Liver (tissue), 8 donors: ENCODE measurements at regions not wholly inside any gene's neighbourhood (a gene's known extent, or its start where the extent isn't known, plus 50 kb on each side); places are given as distances from the start of the nearest gene placed in this dataset.
"Not testable (repeated sequence)": the region's sequence is repeated elsewhere in the genome, so short reads cannot be mapped to it uniquely, and the experiment has no call there.

ENCODE experiments used
- DNase-seq: peaks from one replicate; pipeline ENCODE4 v3.0.0-alpha.2; 2017; ENCODE audit warnings: low spot score
- H3K27ac ChIP-seq, 2 donors: one replicate each; pipeline ENCODE4 v1.7.0; 2013; ENCODE audit warnings: inconsistent platforms in 2 of 2, low read length in 2 of 2, control low read depth in 1 of 2, low read depth in 1 of 2, mild to moderate bottlenecking in 1 of 2
- H3K27me3 ChIP-seq, 4 donors: one replicate each; pipeline versions ENCODE4 v1.6.1 to v1.7.0; 2013; ENCODE audit warnings: low read length in 3 of 4, inconsistent platforms in 1 of 4, mild to moderate bottlenecking in 1 of 4, moderate library complexity in 1 of 4; ENCODE audit not compliant: control insufficient read depth in 4 of 4, insufficient read depth in 4 of 4
- H3K36me3 ChIP-seq, 4 donors: one replicate each; pipeline versions ENCODE4 v1.6.1 to v1.7.0; 2013; ENCODE audit warnings: low read length in 3 of 4, mild to moderate bottlenecking in 3 of 4, low read depth in 1 of 4, moderate library complexity in 1 of 4; ENCODE audit not compliant: control insufficient read depth in 4 of 4, insufficient read depth in 3 of 4
- H3K4me1 ChIP-seq, 4 donors: one replicate each; pipeline versions ENCODE4 v1.6.1 to v1.7.0; 2013; ENCODE audit warnings: low read length in 3 of 4, mild to moderate bottlenecking in 3 of 4, moderate library complexity in 1 of 4; ENCODE audit not compliant: control insufficient read depth in 4 of 4, insufficient read depth in 4 of 4
- H3K4me3 ChIP-seq, 3 donors: one replicate each; pipeline versions ENCODE4 v1.6.1 to v1.7.0; 2013; ENCODE audit warnings: low read length in 3 of 3, control low read depth in 1 of 3, low read depth in 1 of 3, mild to moderate bottlenecking in 1 of 3
- H3K9ac ChIP-seq, 2 donors: one replicate each; pipeline ENCODE4 v1.7.0; 2013; ENCODE audit warnings: low read length in 2 of 2, mild to moderate bottlenecking in 2 of 2, moderate library complexity in 2 of 2, control low read depth in 1 of 2, low read depth in 1 of 2
- H3K9me3 ChIP-seq, 4 donors: one replicate each; pipeline versions ENCODE4 v1.6.1 to v1.7.0; 2013; ENCODE audit warnings: low read length in 3 of 4; ENCODE audit not compliant: control insufficient read depth in 4 of 4
- ATF3 ChIP-seq: IDR thresholded peaks from 2 replicates; pipeline ENCODE4 v1.6.1; 2016; ENCODE audit warnings: antibody characterized with exemption
- CTCF ChIP-seq: fragments of 150-350 bp; IDR thresholded peaks from 2 replicates; pipeline ENCODE4 v1.5.1; 2017; ENCODE audit warnings: improper control_type of control experiment, low read depth, low read length; ENCODE audit not compliant: missing input control
- EGR1 ChIP-seq, 2 donors: IDR thresholded peaks; 2 replicates each; pipeline ENCODE4 v1.6.1; 2016 to 2018; ENCODE audit warnings: antibody characterized with exemption in 2 of 2, low read depth in 2 of 2
- FOXA1 ChIP-seq: IDR thresholded peaks from 2 replicates; pipeline ENCODE4 v1.6.1; 2016; ENCODE audit warnings: antibody characterized with exemption
- HNF4G ChIP-seq: IDR thresholded peaks from 2 replicates; pipeline ENCODE4 v1.6.1; 2016; ENCODE audit warnings: antibody characterized with exemption
- JUND ChIP-seq, 2 donors: IDR thresholded peaks; 2 replicates each; pipeline ENCODE4 v1.6.1; 2016; ENCODE audit warnings: antibody characterized with exemption in 2 of 2
- NR2F2 ChIP-seq: IDR thresholded peaks from 2 replicates; pipeline ENCODE4 v1.6.1; 2016; ENCODE audit warnings: antibody characterized with exemption
- RAD21 ChIP-seq, 2 donors: IDR thresholded peaks; 2 replicates each; pipeline ENCODE4 v1.6.1; 2016; ENCODE audit warnings: antibody characterized with exemption in 2 of 2, mild to moderate bottlenecking in 2 of 2
- REST ChIP-seq: IDR thresholded peaks from 2 replicates; pipeline ENCODE4 v1.6.1; 2016; ENCODE audit warnings: antibody characterized with exemption, mild to moderate bottlenecking
- RXRA ChIP-seq, 2 donors: IDR thresholded peaks; 2 replicates each; pipeline ENCODE4 v1.6.1; 2017 to 2018; ENCODE audit warnings: antibody characterized with exemption in 2 of 2, mild to moderate bottlenecking in 1 of 2
- SP1 ChIP-seq: IDR thresholded peaks from 2 replicates; pipeline ENCODE4 v1.6.1; 2018; ENCODE audit warnings: antibody characterized with exemption, mild to moderate bottlenecking
- ZBTB33 ChIP-seq: IDR thresholded peaks from 2 replicates; pipeline ENCODE4 v1.6.1; 2016; ENCODE audit warnings: antibody characterized with exemption
- WGBS: extraction: QIAGEN DNeasy Blood & Tissue Kit; methylation state at CpG from one replicate; pipeline ENCODE4 v1.1.7; 2013; 5-methylcytosine and 5-hydroxymethylcytosine counted together
- donor health status: healthy.
- donor health status: healthy.
- donor health status: healthy.
- donor health status: healthy.
- donor health status: healthy.

- TF ChIP-seq CTCF (peak; percentile 54), SP1 (no peak), RAD21 (IDR thresholded peaks at IDR 0.05) (peak; percentile 76 to 81)
These were observed 124.6 kb upstream of the KCNAB1 start for GRCh38 chr3:155995525-155996370.

GRCh38 chr3:155996882-155997281 lies 123.5 kb upstream of the KCNAB1 start:
- Histone ChIP-seq H3K4me3 (no peak overlapping the region), H3K9ac (no peak overlapping the region), H3K9me3 (no peaks in the 10 kb centered on the region), H3K27me3 (peaks cover 0 to 3% (median 0%) of the 10 kb centered on the region in 4 donors), H3K27ac (no peak overlapping the region), H3K4me1 (no peaks in the 10 kb centered on the region), H3K36me3 (no peaks in the 10 kb centered on the region)
- no peak for TF ChIP-seq SP1
- no peak for TF ChIP-seq CTCF
- TF ChIP-seq FOXA1 = no peak
- TF ChIP-seq EGR1 (IDR thresholded peaks at IDR 0.05; ENCODE audit: low read depth in 2 of 2) = no peak
- WGBS = 67% methylated on average over 3 of the region's 3 CpGs
- DNase-seq = no peak

More at GRCh38 chr3:155995525-155996370, 124.6 kb upstream of the KCNAB1 start:
- DNase-seq = no peak
- no peak overlapping the region for H3K9ac ChIP-seq
- H3K4me1 ChIP-seq = no peaks in the 10 kb centered on the region
- H3K4me3 ChIP-seq = no peak overlapping the region
- H3K27me3 ChIP-seq = peaks cover 0 to 3% (median 0%) of the 10 kb centered on the region in 4 donors
- H3K27ac ChIP-seq = no peak overlapping the region
- H3K36me3 ChIP-seq = no peaks in the 10 kb centered on the region
- WGBS = 47% methylated on average over 8 of the region's 8 CpGs
- no peaks in the 10 kb centered on the region for H3K9me3 ChIP-seq

GRCh38 chr3:155998173-155998572 lies 122.2 kb upstream of the KCNAB1 start:
- not testable (repeated sequence) for H3K27me3 ChIP-seq, H3K9me3 ChIP-seq, H3K36me3 ChIP-seq, DNase-seq, H3K4me1 ChIP-seq, H3K4me3 ChIP-seq, H3K27ac ChIP-seq, H3K9ac ChIP-seq
- WGBS = 97% methylated on average over 3 of the region's 3 CpGs

- WGBS = 27% methylated on average over 3 of the region's 3 CpGs
- no peak overlapping the region for H3K27ac ChIP-seq
- peaks cover 0 to 5% (median 0%) of the 10 kb centered on the region in 4 donors for H3K4me1 ChIP-seq
- H3K4me3 ChIP-seq = no peak overlapping the region
- H3K9me3 ChIP-seq = no peaks in the 10 kb centered on the region
- no peak for DNase-seq
- no peak overlapping the region for H3K9ac ChIP-seq
- H3K27me3 ChIP-seq = no peaks in the 10 kb centered on the region
- no peaks in the 10 kb centered on the region for H3K36me3 ChIP-seq
- no peak for TF ChIP-seq RAD21 (IDR thresholded peaks at IDR 0.05)
- TF ChIP-seq NR2F2 = no peak
- no peak for TF ChIP-seq EGR1 (IDR thresholded peaks at IDR 0.05; ENCODE audit: low read depth in 2 of 2)
- TF ChIP-seq HNF4G = no peak
- no peak for TF ChIP-seq JUND (IDR thresholded peaks at IDR 0.05)
- TF ChIP-seq REST = no peak
- no peak for TF ChIP-seq ATF3
- no peak for TF ChIP-seq ZBTB33
- TF ChIP-seq SP1 = no peak
- TF ChIP-seq RXRA (IDR thresholded peaks at IDR 0.05) = no peak
These were observed 114.6 kb upstream of the KCNAB1 start for GRCh38 chr3:156005736-156006135.
